ENCODE measurements at regions not wholly inside any gene's neighbourhood (a gene's known extent, or its start where the extent isn't known, plus 50 kb on each side); places are given as distances from the start of the nearest gene placed in this dataset.

GRCh38 chr2:215216806-215217205, 78.4 kb upstream of the ABCA12 start:
- Histone ChIP-seq H3K27me3 (ENCODE audit: insufficient read depth, low read length) (peaks cover 13% of the 10 kb centered on the region; the same call in 1 of the 2 replicates), H3K9me3 (ENCODE audit: control insufficient read depth, low read depth, low read length) (peaks cover 12% of the 10 kb centered on the region), H3K9ac (ENCODE audit: extremely low read depth, insufficient read length, low read length) (no peak overlapping the region)

More at GRCh38 chr2:215216806-215217205, 78.4 kb upstream of the ABCA12 start:
- Histone ChIP-seq H2AFZ (ENCODE audit: low read length) (no peak overlapping the region), H3K14ac (ENCODE audit: insufficient read depth, low read length) (no peak overlapping the region), H2BK120ac (ENCODE audit: low read depth, low read length, poor library complexity, severe bottlenecking) (no peak overlapping the region), H2BK15ac (ENCODE audit: low read depth, low read length) (no peak overlapping the region), H4K8ac (replicated peaks; ENCODE audit: insufficient read length, low read depth, low read length) (no peak overlapping the region), H4K5ac (ENCODE audit: insufficient read length, low read depth, low read length) (no peak overlapping the region), H4K20me1 (ENCODE audit: control insufficient read depth, insufficient read depth, insufficient read length) (no peaks in the 10 kb centered on the region), H3K23ac (ENCODE audit: insufficient read length, low read depth, low read length) (no peak overlapping the region), H2BK12ac (ENCODE audit: insufficient read length, low read depth, low read length) (no peak overlapping the region), H3K56ac (ENCODE audit: insufficient read length, low read depth, low read length) (no peak overlapping the region), H2AK5ac (ENCODE audit: insufficient read length, low read length) (no peak overlapping the region), H2BK20ac (ENCODE audit: low read depth, low read length, poor library complexity, severe bottlenecking) (no peak overlapping the region), H3K79me1 (ENCODE audit: insufficient read depth, low read depth, low read length, poor library complexity, severe bottlenecking) (no peaks in the 10 kb centered on the region), H4K91ac (ENCODE audit: insufficient read length, low read depth, low read length) (no peak overlapping the region), H2BK5ac (ENCODE audit: insufficient read length, low read length) (no peak overlapping the region), H3T11ph (ENCODE audit: low read length) (no peak overlapping the region), H3K18ac (ENCODE audit: insufficient read length, low read depth, low read length) (no peak overlapping the region), H3K4ac (ENCODE audit: low read depth, low read length) (no peak overlapping the region), H3K27ac (ENCODE audit: insufficient read length, low read depth, low read length) (no peak overlapping the region), H3K79me2 (ENCODE audit: insufficient read depth, low read length) (no peaks in the 10 kb centered on the region), H3K4me1 (ENCODE audit: insufficient read depth, low read length) (no peaks in the 10 kb centered on the region), H3K4me2 (ENCODE audit: insufficient read depth, insufficient read length, low read length) (no peak overlapping the region), H3K23me2 (ENCODE audit: insufficient read length, low read depth, low read length, poor library complexity, severe bottlenecking) (no peaks in the 10 kb centered on the region)
- H3K27me3 Mint-ChIP-seq (ENCODE audit: low read depth) = peaks cover 94% of the 10 kb centered on the region
- TF ChIP-seq, protein P1, sequence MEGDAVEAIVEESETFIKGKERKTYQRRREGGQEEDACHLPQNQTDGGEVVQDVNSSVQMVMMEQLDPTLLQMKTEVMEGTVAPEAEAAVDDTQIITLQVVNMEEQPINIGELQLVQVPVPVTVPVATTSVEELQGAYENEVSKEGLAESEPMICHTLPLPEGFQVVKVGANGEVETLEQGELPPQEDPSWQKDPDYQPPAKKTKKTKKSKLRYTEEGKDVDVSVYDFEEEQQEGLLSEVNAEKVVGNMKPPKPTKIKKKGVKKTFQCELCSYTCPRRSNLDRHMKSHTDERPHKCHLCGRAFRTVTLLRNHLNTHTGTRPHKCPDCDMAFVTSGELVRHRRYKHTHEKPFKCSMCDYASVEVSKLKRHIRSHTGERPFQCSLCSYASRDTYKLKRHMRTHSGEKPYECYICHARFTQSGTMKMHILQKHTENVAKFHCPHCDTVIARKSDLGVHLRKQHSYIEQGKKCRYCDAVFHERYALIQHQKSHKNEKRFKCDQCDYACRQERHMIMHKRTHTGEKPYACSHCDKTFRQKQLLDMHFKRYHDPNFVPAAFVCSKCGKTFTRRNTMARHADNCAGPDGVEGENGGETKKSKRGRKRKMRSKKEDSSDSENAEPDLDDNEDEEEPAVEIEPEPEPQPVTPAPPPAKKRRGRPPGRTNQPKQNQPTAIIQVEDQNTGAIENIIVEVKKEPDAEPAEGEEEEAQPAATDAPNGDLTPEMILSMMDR (conservative IDR thresholded peaks at IDR 0.05) = no peak
- no CpG with 5 or more reads among the region's 2 CpGs for WGBS (ENCODE audit: extremely low coverage, insufficient read length, low lambda C conversion rate)
- no peak overlapping the region for H3K27ac Mint-ChIP-seq
- no peak for DNase-seq
- peaks cover 3 to 6% of the 10 kb centered on the region in 2 experiments; a peak in 3 of 4 replicates for H3K4me1 Mint-ChIP-seq
- peaks cover 8 to 28% (median 14%) of the 10 kb centered on the region in 3 experiments for H3K36me3 Mint-ChIP-seq (ENCODE audit: insufficient read depth in 1 of 3, low read depth in 3 of 3)
- H3K9me3 Mint-ChIP-seq = peaks cover 61 to 65% of the 10 kb centered on the region in 2 experiments
- H3K4me3 Mint-ChIP-seq = no peak overlapping the region

Measured in H9 (cell line).